HepG2 (cell line): ENCODE measurements at regions not wholly inside any gene's neighbourhood (a gene's known extent, or its start where the extent isn't known, plus 50 kb on each side); places are given as distances from the start of the nearest gene placed in this dataset.

Experiments used
- AHR ChIP-seq: IDR thresholded peaks from 2 replicates; pipeline ENCODE4 v1.6.1; 2018; ENCODE audit warnings: missing genetic modification reagents, missing compliant biosample characterization
- ERF ChIP-seq: IDR thresholded peaks from 2 replicates; pipeline ENCODE4 v1.6.1; 2018; ENCODE audit warnings: missing biosample characterization, missing genetic modification reagents
- HDAC1 ChIP-seq: sonication (generic); formaldehyde crosslinking; IDR thresholded peaks from 2 replicates; pipeline ENCODE4 v1.5.1; 2020; ENCODE audit warnings: mild to moderate bottlenecking, missing genetic modification reagents
- LCORL ChIP-seq, 2 experiments: fragments of 450-650 bp in 1 of 2; sonication (generic) in 1 of 2; formaldehyde crosslinking in 1 of 2; IDR thresholded peaks; 2 replicates each; pipeline versions ENCODE4 v1.5.0 to v1.6.1; 2017 to 2020; ENCODE audit warnings: antibody characterized with exemption in 1 of 2, missing genetic modification reagents in 1 of 2
- MTA3 ChIP-seq: sonication (generic); formaldehyde crosslinking; IDR thresholded peaks from 2 replicates; pipeline ENCODE4 v1.4.0; 2020; ENCODE audit warnings: missing genetic modification reagents
- NCOA2 ChIP-seq: sonication (generic); formaldehyde crosslinking; IDR thresholded peaks from 2 replicates; pipeline ENCODE4 v1.8.0; 2022; ENCODE audit warnings: inconsistent platforms
- PITX1 ChIP-seq: sonication (generic); formaldehyde crosslinking; IDR thresholded peaks from 2 replicates; pipeline ENCODE4 v1.5.1; 2020; ENCODE audit warnings: mild to moderate bottlenecking, missing genetic modification reagents
- POGK ChIP-seq: sonication (generic); formaldehyde crosslinking; conservative IDR thresholded peaks from 2 replicates; pipeline ENCODE4 v1.8.0; 2022; ENCODE audit warnings: mild to moderate bottlenecking, moderate library complexity, missing genetic modification reagents
- RXRA ChIP-seq: sonication (generic); formaldehyde crosslinking; IDR thresholded peaks from 2 replicates; pipeline ENCODE4 v1.5.1; 2020; ENCODE audit warnings: missing genetic modification reagents
- SIN3B ChIP-seq: fragments of 150-350 bp; IDR thresholded peaks from 2 replicates; pipeline ENCODE4 v1.6.1; 2014; ENCODE audit warnings: low read length
- SMAD9 ChIP-seq: sonication (generic); formaldehyde crosslinking; IDR thresholded peaks from 2 replicates; pipeline ENCODE4 v1.5.1; 2020; ENCODE audit warnings: mild to moderate bottlenecking, missing genetic modification reagents
- SMC3 ChIP-seq: IDR thresholded peaks from 2 replicates; pipeline ENCODE4 v1.6.1; 2011; ENCODE audit warnings: low read length, improper control_type of control experiment
- SOX13 ChIP-seq, 3 experiments: fragments of 450-650 bp in 1 of 3; sonication (generic) in 1 of 3; formaldehyde crosslinking in 1 of 3; IDR thresholded peaks in 2 of 3; conservative IDR thresholded peaks in 1 of 3; 2 replicates each; pipeline versions ENCODE4 v1.5.0 to v1.6.1; 2016 to 2020; ENCODE audit warnings: antibody characterized with exemption in 1 of 3, mild to moderate bottlenecking in 1 of 3, missing compliant biosample characterization in 1 of 3, missing genetic modification reagents in 1 of 3, moderate library complexity in 1 of 3
- SOX6 ChIP-seq, 2 experiments: fragments of 450-650 bp in 1 of 2; sonication (generic) in 1 of 2; formaldehyde crosslinking in 1 of 2; IDR thresholded peaks; 2 replicates each; pipeline versions ENCODE4 v1.4.0 to v1.6.1; 2017 to 2020; ENCODE audit warnings: antibody characterized with exemption in 1 of 2, mild to moderate bottlenecking in 1 of 2, missing genetic modification reagents in 1 of 2
- TCF7 ChIP-seq: sonication (generic); IDR thresholded peaks from 2 replicates; pipeline ENCODE4 v1.6.1; 2016; ENCODE audit warnings: antibody characterized with exemption, low read depth
- YEATS2 ChIP-seq: sonication (generic); formaldehyde crosslinking; IDR thresholded peaks from 2 replicates; pipeline ENCODE4 v1.4.0; 2020; ENCODE audit warnings: missing genetic modification reagents, borderline replicate concordance
- ZBTB38 ChIP-seq: sonication (generic); formaldehyde crosslinking; IDR thresholded peaks from 2 replicates; pipeline ENCODE4 v1.5.1; 2020; ENCODE audit warnings: mild to moderate bottlenecking, missing genetic modification reagents
- ZBTB39 ChIP-seq: sonication (generic); formaldehyde crosslinking; IDR thresholded peaks from 2 replicates; pipeline ENCODE4 v1.5.0; 2020; ENCODE audit warnings: missing genetic modification reagents
- ZFP1 ChIP-seq: IDR thresholded peaks from 2 replicates; pipeline ENCODE4 v1.6.1; 2016
- ZFX ChIP-seq: sonication (generic); formaldehyde crosslinking; IDR thresholded peaks from 2 replicates; pipeline ENCODE4 v1.4.0; 2020; ENCODE audit warnings: mild to moderate bottlenecking, low read depth, missing genetic modification reagents, moderate library complexity
- ZNF10 ChIP-seq: sonication (generic); formaldehyde crosslinking; IDR thresholded peaks from 2 replicates; pipeline ENCODE4 v1.4.0; 2020; ENCODE audit warnings: mild to moderate bottlenecking, low read depth, missing genetic modification reagents, borderline replicate concordance
- ZNF687 ChIP-seq: sonication (generic); formaldehyde crosslinking; IDR thresholded peaks from 2 replicates; pipeline ENCODE4 v1.5.1; 2020; ENCODE audit warnings: mild to moderate bottlenecking, missing genetic modification reagents, moderate library complexity
- ZNF780A ChIP-seq: sonication (generic); formaldehyde crosslinking; IDR thresholded peaks from 2 replicates; pipeline ENCODE4 v1.8.0; 2022; ENCODE audit warnings: mild to moderate bottlenecking, missing genetic modification reagents, moderate library complexity
- ZNF792 ChIP-seq: IDR thresholded peaks from 2 replicates; pipeline ENCODE4 v1.6.1; 2016

- no peak for TF ChIP-seq ZBTB39 (CRISPR knock-in tag)
- TF ChIP-seq MTA3 (CRISPR knock-in tag) = no peak
- TF ChIP-seq ZNF687 (CRISPR knock-in tag) = peak; percentile 70
- TF ChIP-seq ZFP1 (CRISPR knock-in tag) = no peak
- TF ChIP-seq SOX6 (IDR thresholded peaks at IDR 0.05) = no peak
- peak; percentile 47 for TF ChIP-seq SOX6 (CRISPR knock-in tag; IDR thresholded peaks at IDR 0.05)
- TF ChIP-seq SIN3B = no peak
- TF ChIP-seq ZNF792 (CRISPR knock-in tag) = peak; percentile 73; the same call in 1 of the 2 replicates
- TF ChIP-seq SOX13 (IDR thresholded peaks at IDR 0.05) = no peak
- TF ChIP-seq SOX13 (CRISPR knock-in tag; conservative IDR thresholded peaks at IDR 0.05 in 1 of 2, IDR thresholded peaks at IDR 0.05 in 1 of 2) = peak in 1 of 2 experiments; percentile 30; a peak in 1 of 4 replicates
- no peak for TF ChIP-seq LCORL (IDR thresholded peaks at IDR 0.05)
- no peak for TF ChIP-seq LCORL (CRISPR knock-in tag; IDR thresholded peaks at IDR 0.05)
- TF ChIP-seq SMAD9 (CRISPR knock-in tag) = no peak
- TF ChIP-seq ERF = peak; percentile 67
- 0 out of 2 replicates have a peak, but pooled peaks have one; percentile 34 for TF ChIP-seq PITX1 (CRISPR knock-in tag)
- TF ChIP-seq AHR = 0 out of 2 replicates have a peak, but pooled peaks have one; percentile 54
- TF ChIP-seq RXRA (CRISPR knock-in tag) = peak; percentile 53; the same call in 1 of the 2 replicates
- no peak for TF ChIP-seq ZNF780A (CRISPR knock-in tag)
- TF ChIP-seq ZFX (CRISPR knock-in tag) = peak; percentile 33; the same call in 1 of the 2 replicates
- peak; percentile 71 for TF ChIP-seq SMC3
- no peak for TF ChIP-seq ZBTB38 (CRISPR knock-in tag)
- TF ChIP-seq ZNF10 (CRISPR knock-in tag) = no peak
- TF ChIP-seq POGK (CRISPR knock-in tag) = no peak
- peak; percentile 28; the same call in 1 of the 2 replicates for TF ChIP-seq NCOA2 (CRISPR knock-in tag)
- no peak for TF ChIP-seq TCF7
- TF ChIP-seq HDAC1 (CRISPR knock-in tag) = peak; percentile 54
- TF ChIP-seq YEATS2 = peak; percentile 41; the same call in 1 of the 2 replicates
These were observed 70.3 kb upstream of the SERBP1 start (continued) for GRCh38 chr1:67500413-67500959.
